ENCODE measurements at regions not wholly inside any gene's neighbourhood (a gene's known extent, or its start where the extent isn't known, plus 50 kb on each side); places are given as distances from the start of the nearest gene placed in this dataset.
A peak's percentile ranks its signal among the peaks of the same experiment; 100 is the strongest.

DNA sequence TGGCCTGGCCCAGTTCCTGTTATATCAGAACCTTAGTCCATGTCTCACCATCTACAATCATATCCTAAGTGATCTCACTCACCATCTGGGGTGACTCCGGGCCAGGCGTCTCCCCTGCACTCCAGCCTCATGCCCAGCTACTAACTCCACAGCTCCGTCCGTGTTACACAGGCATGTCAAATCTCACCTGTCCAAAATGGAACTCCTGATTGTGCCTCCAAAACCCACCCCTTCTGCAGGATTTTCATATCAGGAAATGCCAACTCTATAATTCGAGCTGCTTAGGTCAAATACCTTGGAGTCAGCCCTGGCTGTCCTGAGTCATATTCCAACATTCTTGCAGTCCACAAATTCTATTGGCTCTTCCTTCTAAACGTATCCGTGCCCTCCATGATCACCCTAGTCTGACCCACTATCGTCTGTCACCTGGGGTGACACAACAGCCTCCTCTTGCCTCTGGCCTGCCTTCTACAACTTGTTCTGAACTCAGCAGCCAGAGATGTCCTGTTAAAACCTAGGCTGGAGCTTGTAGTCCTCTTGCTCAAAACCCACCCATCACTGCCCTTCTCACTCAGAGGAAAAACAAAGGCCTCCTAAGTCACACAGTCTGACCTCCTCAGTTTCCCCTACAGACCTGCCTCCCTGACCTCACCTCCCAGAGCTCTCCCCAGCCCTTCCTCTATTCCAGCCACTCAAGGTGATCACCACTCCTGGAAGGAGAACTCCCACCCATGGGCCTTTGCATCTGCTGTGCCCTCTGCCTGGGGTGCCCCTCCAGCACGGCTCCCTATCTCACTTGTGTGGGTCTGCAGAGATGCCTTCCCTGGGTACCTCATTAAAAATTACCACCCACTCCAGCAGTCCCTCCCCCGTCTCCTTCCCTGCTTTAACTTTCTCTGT is 85.3 kb upstream of the SIRPA start:
- TF ChIP-seq CTCF (conservative IDR thresholded peaks at IDR 0.05) = no peak
- Mint-ChIP-seq H3K36me3 (no peaks in the 10 kb centered on the region), H3K9me3 (no peaks in the 10 kb centered on the region), H3K27ac (no peak overlapping the region), H3K27me3 (peaks cover 37% of the 10 kb centered on the region), H3K4me3 (no peak overlapping the region), H3K4me1 (ENCODE audit: unreplicated experiment) (peaks cover 19% of the 10 kb centered on the region)
- peak; percentile 52 for DNase-seq (ENCODE audit: extremely low spot score, unreplicated experiment)

DNA sequence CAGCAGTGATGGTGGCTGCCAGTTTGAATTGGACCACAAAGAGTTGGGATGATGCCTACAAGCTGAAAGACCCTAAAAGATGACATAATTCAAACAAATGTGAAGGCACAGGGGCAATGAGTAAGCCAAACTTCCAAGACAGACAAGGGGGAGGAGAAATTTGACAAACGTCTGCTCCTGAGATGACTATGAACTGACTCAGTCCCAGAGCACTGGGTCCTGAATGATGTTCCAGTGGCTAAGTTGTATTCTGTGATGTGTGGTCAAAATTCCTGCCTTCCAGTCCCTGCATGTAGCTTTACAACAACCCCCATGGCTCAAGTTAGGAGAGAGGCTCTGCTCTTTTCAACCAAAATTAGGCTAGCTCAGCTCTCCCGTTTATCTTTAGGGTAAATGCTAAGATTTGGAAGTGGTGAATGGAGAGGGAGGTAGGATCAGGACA is 86.1 kb upstream of the SIRPA start:
- Mint-ChIP-seq H3K4me1 (ENCODE audit: unreplicated experiment) (peaks cover 14% of the 10 kb centered on the region), H3K4me3 (no peak overlapping the region), H3K27me3 (peaks cover 41% of the 10 kb centered on the region), H3K36me3 (no peaks in the 10 kb centered on the region), H3K27ac (no peak overlapping the region), H3K9me3 (no peaks in the 10 kb centered on the region)
- TF ChIP-seq CTCF (conservative IDR thresholded peaks at IDR 0.05) = no peak
- DNase-seq (ENCODE audit: extremely low spot score, unreplicated experiment) = peak; percentile 20

GRCh38 chr20:1808101-1808500 is 87.1 kb upstream of the SIRPA start:
- peaks cover 44% of the 10 kb centered on the region for H3K27me3 Mint-ChIP-seq
- no peaks in the 10 kb centered on the region for H3K36me3 Mint-ChIP-seq
- no peak overlapping the region for H3K27ac Mint-ChIP-seq
- peaks cover 12% of the 10 kb centered on the region for H3K4me1 Mint-ChIP-seq (ENCODE audit: unreplicated experiment)
- peak; percentile 25 for DNase-seq (ENCODE audit: extremely low spot score, unreplicated experiment)
- H3K9me3 Mint-ChIP-seq = no peaks in the 10 kb centered on the region
- H3K4me3 Mint-ChIP-seq = no peak overlapping the region
- TF ChIP-seq CTCF (conservative IDR thresholded peaks at IDR 0.05) = no peak

- DNase-seq (ENCODE audit: extremely low spot score, unreplicated experiment) = peak; percentile 7
- Mint-ChIP-seq H3K9me3 (no peaks in the 10 kb centered on the region), H3K27me3 (peaks cover 48% of the 10 kb centered on the region), H3K36me3 (no peaks in the 10 kb centered on the region), H3K27ac (no peak overlapping the region), H3K4me3 (no peak overlapping the region), H3K4me1 (ENCODE audit: unreplicated experiment) (peaks cover 15% of the 10 kb centered on the region)
- TF ChIP-seq CTCF (conservative IDR thresholded peaks at IDR 0.05) = no peak
These were observed 87.8 kb upstream of the SIRPA start for GRCh38 chr20:1807394-1807793.

- Mint-ChIP-seq H3K27ac (no peak overlapping the region), H3K9me3 (no peaks in the 10 kb centered on the region), H3K27me3 (peaks cover 55% of the 10 kb centered on the region), H3K36me3 (no peaks in the 10 kb centered on the region), H3K4me1 (ENCODE audit: unreplicated experiment) (peaks cover 16% of the 10 kb centered on the region), H3K4me3 (no peak overlapping the region)
- TF ChIP-seq CTCF (conservative IDR thresholded peaks at IDR 0.05) = no peak
- peak; percentile 47 for DNase-seq (ENCODE audit: extremely low spot score, unreplicated experiment)
These were observed 88.8 kb upstream of the SIRPA start for GRCh38 chr20:1806456-1806855.

Data from type B pancreatic cell (in vitro differentiated cells).